CD4-positive, alpha-beta T cell (primary cell): ENCODE measurements at regions not wholly inside any gene's neighbourhood (a gene's known extent, or its start where the extent isn't known, plus 50 kb on each side); places are given as distances from the start of the nearest gene placed in this dataset.
"Not testable (repeated sequence)": the region's sequence is repeated elsewhere in the genome, so short reads cannot be mapped to it uniquely, and the experiment has no call there.

Experiments used
- ATAC-seq: fragments of 200-7000 bp; cut with Tn5 transposase; one replicate; pipeline ENCODE4 v1.10.0; 2022; ENCODE audit warnings: mild to moderate bottlenecking; ENCODE audit not compliant: poor library complexity
- CTCF ChIA-PET: fragments of 350-600 bp; sonication (Branson Sonifier 250); formaldehyde crosslinking; loops from one replicate; lab custom pipeline; 2021; ENCODE audit warnings: antibody characterized with exemption, inconsistent platforms; lab: Charles Lee
- POLR2A ChIA-PET: fragments of 350-600 bp; sonication (Branson Sonifier 250); formaldehyde crosslinking; loops from one replicate; lab custom pipeline; 2021; ENCODE audit warnings: antibody characterized with exemption, inconsistent platforms; lab: Charles Lee
- DNase-seq, 14 experiments: peaks; one replicate each; pipeline ENCODE4 v3.0.0-alpha.2; 2013 to 2020; ENCODE audit warnings: mixed read lengths in 2 of 14
- H3K27ac ChIP-seq, 2 donors: one replicate each; pipeline versions ENCODE4 v1.5.1 to v1.7.0; 2013; ENCODE audit warnings: low read length in 2 of 2, low read depth in 1 of 2, mild to moderate bottlenecking in 1 of 2
- H3K27me3 ChIP-seq, 2 experiments: 1 replicate in 1 of 2; 2 replicates in 1 of 2; pipeline versions ENCODE4 v1.6.1 to v1.7.0; 2013; ENCODE audit warnings: low read length in 2 of 2, control low read depth in 1 of 2, mild to moderate bottlenecking in 1 of 2, moderate library complexity in 1 of 2; ENCODE audit not compliant: insufficient read depth in 2 of 2, control insufficient read depth in 1 of 2
- H3K36me3 ChIP-seq: one replicate; pipeline ENCODE4 v1.6.1; 2013; ENCODE audit warnings: low read length, control low read depth; ENCODE audit not compliant: insufficient read depth
- H3K4me1 ChIP-seq: one replicate; pipeline ENCODE4 v1.6.1; 2013; ENCODE audit warnings: low read length, control low read depth; ENCODE audit not compliant: insufficient read depth
- H3K4me3 ChIP-seq: one replicate; pipeline ENCODE4 v1.5.1; 2013; ENCODE audit warnings: mild to moderate bottlenecking, low read length, moderate library complexity
- H3K9me3 ChIP-seq, 2 experiments: 1 replicate in 1 of 2; 2 replicates in 1 of 2; pipeline versions ENCODE4 v1.6.1 to v1.7.0; 2013; ENCODE audit warnings: low read length in 2 of 2, mild to moderate bottlenecking in 2 of 2, control low read depth in 1 of 2, moderate library complexity in 1 of 2; ENCODE audit not compliant: control insufficient read depth in 1 of 2, insufficient read depth in 1 of 2
- H3K27ac Mint-ChIP-seq: one replicate; pipeline ENCODE4 v1.8.0; 2020; ENCODE audit warnings: mixed read lengths
- H3K27me3 Mint-ChIP-seq: one replicate; pipeline ENCODE4 v1.8.0; 2021; ENCODE audit warnings: mixed read lengths
- H3K36me3 Mint-ChIP-seq: one replicate; pipeline ENCODE4 v1.8.0; 2021; ENCODE audit warnings: low read depth, mixed read lengths
- H3K4me1 Mint-ChIP-seq: one replicate; pipeline ENCODE4 v1.8.0; 2021; ENCODE audit warnings: low read depth, mixed read lengths
- H3K4me3 Mint-ChIP-seq: one replicate; pipeline ENCODE4 v1.8.0; 2020; ENCODE audit warnings: mild to moderate bottlenecking, mixed read lengths
- H3K9me3 Mint-ChIP-seq: one replicate; pipeline ENCODE4 v1.8.0; 2020; ENCODE audit warnings: mixed read lengths
- CTCF ChIP-seq: fragments of 200-600 bp; IDR thresholded peaks from one replicate; pipeline ENCODE4 v1.8.0; 2022; ENCODE audit warnings: antibody characterized with exemption, mild to moderate bottlenecking
- intact Hi-C, 2 experiments: fragments of 100-400 bp; cut with DNase I in 1 of 2; cut with micrococcal nuclease in 1 of 2; formaldehyde crosslinking; loops; one replicate each; pipeline versions ENCODE4 v1.15.1 to v1.9.0; 2023 to 2025; cut with DNase I, micrococcal nuclease

DNA sequence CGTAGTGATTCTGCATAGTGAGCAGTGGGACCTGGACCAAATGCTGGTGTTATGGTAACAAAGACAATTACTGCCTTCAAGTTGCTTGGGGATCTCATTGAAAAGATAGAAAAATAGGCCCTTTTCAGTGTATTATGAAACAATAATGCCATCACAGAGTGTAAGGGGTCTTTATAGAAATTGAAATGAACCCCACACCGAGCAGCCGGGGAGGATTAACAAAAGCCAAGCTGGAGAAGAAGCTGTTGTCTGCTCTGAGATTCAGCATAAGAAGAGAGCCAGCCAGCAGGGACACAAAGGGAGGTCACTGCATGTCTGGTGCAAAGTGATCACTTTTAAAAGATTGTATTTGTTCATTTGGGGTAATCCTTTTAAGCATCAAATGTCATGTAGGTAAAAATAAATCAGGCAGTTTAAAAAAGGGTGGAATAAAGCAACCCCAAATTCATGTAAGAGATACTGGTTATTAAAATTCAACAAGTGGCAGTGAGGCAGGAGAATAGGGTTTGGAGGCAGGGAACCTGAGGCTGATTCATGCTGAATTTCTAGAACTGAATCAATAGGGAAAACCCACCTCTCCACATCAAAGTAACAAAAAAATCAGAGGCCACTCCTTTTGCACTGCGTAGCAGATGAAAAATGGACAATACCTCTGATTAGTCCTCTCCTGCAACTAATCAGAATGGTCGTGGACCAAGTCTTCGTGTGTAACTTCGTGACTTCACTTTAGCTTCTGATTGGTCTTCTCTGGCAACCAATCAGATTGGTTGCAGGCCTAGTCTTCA is 1548.3 kb upstream of the SLC10A2 start:
- Mint-ChIP-seq H3K36me3 (no peaks in the 10 kb centered on the region), H3K4me1 (no peaks in the 10 kb centered on the region), H3K9me3 (peaks cover 13% of the 10 kb centered on the region), H3K27ac (no peak overlapping the region), H3K27me3 (no peaks in the 10 kb centered on the region), H3K4me3 (no peak overlapping the region)
- ATAC-seq (no peak), DNase-seq (no peak)
- TF ChIP-seq CTCF = no peak
- no peaks in the 10 kb centered on the region for H3K27me3 ChIP-seq
- ChIA-PET POLR2A (no interaction called here), CTCF (no interaction called here)
- H3K36me3 ChIP-seq = no peaks in the 10 kb centered on the region
- H3K27ac ChIP-seq = no peak overlapping the region
- H3K9me3 ChIP-seq = peaks cover 4% of the 10 kb centered on the region in 2 experiments
- no peak overlapping the region for H3K4me3 ChIP-seq
- intact Hi-C loops = no loop called here
- H3K4me1 ChIP-seq = no peaks in the 10 kb centered on the region

DNA sequence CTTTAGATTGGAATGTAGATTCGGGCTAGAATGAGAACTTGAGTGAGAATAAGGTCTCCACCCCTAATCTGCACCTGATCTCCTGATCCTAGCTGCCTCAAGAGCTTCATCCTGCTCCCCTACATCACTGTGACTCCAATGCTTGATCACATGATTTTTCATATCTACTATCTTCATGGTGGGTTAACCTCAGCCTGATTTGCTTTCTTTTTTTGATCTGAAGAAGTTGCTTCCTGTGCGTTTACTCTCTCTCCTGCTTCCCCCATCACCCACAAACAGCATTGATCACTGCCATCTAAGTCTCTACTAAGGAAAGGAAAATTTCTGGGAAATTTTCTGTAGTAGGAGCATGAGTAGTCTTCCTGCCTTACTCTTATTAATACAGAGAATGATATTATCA is 1542.1 kb upstream of the SLC10A2 start:
- H3K36me3 ChIP-seq = no peaks in the 10 kb centered on the region
- H3K27me3 Mint-ChIP-seq = no peaks in the 10 kb centered on the region
- POLR2A ChIA-PET = no interaction called here

DNA sequence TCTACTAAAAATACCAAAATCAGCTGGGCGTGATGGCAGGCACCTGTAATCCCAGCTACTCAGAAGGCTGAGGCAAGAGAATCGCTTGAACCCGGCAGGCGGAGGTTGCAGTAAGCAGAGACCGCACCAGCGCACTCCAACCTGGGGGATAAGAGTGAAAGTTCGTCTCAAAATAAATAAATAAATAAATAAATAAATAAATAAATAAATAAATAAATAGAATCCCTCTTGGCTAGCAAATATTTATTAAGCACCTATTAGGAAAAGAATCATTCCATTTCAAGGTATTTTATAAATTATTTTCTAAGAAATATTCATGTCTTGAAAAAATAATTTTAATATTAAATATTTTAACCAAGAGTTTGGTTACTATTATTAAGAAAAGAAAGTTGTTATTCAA is 1539.2 kb upstream of the SLC10A2 start:
- DNase-seq, H3K4me1 Mint-ChIP-seq, H3K27ac ChIP-seq, CTCF ChIA-PET, H3K36me3 ChIP-seq, H3K4me3 ChIP-seq, H3K27me3 ChIP-seq, H3K27me3 Mint-ChIP-seq, H3K27ac Mint-ChIP-seq, H3K4me3 Mint-ChIP-seq, POLR2A ChIA-PET, intact Hi-C loops, H3K4me1 ChIP-seq, H3K36me3 Mint-ChIP-seq, H3K9me3 Mint-ChIP-seq, ATAC-seq: not testable (repeated sequence)
- H3K9me3 ChIP-seq = peaks cover 0 to 11% of the 10 kb centered on the region in 2 experiments

More for the DNA sequence above, 1542.1 kb upstream of the SLC10A2 start:
- Histone ChIP-seq H3K4me3 (no peak overlapping the region), H3K4me1 (no peaks in the 10 kb centered on the region), H3K27me3 (no peaks in the 10 kb centered on the region), H3K27ac (no peak overlapping the region), H3K9me3 (peaks cover 0 to 14% of the 10 kb centered on the region in 2 experiments)
- no peaks in the 10 kb centered on the region for H3K9me3 Mint-ChIP-seq
- DNase-seq = no peak
- CTCF ChIA-PET = no interaction called here
- ATAC-seq = no peak
- no peaks in the 10 kb centered on the region for H3K4me1 Mint-ChIP-seq
- intact Hi-C loops = no loop called here
- TF ChIP-seq CTCF = no peak
- H3K36me3 Mint-ChIP-seq = no peaks in the 10 kb centered on the region
- no peak overlapping the region for H3K4me3 Mint-ChIP-seq
- H3K27ac Mint-ChIP-seq = no peak overlapping the region
